ENCODE measurements at regions not wholly inside any gene's neighbourhood (a gene's known extent, or its start where the extent isn't known, plus 50 kb on each side); places are given as distances from the start of the nearest gene placed in this dataset.

DNA sequence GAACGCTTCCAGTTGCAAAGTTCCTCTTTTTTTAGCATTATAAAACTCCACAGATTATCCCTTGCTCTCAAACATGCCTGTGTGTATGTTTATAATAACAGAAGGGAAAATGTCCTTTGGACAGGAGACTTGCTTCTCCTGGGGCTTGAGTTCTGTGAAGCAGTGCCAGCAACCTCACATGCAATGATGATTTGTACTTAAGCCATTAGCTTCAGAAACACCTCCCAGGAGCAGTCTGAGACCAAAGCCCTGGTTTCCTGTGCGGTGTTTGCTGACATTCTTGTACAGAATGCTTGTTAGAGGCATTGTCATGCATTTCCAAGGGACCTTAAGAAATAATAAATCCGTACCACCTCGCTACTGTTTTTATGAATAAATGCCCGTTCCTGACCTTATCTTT lies 752.8 kb downstream of the CBLN4 start:
- H3K36me3 ChIP-seq: no peaks in the 10 kb centered on the region
- WGBS: 39% methylated on average over 5 of the region's 5 CpGs
- H3K4me1 ChIP-seq (replicated peaks): no peaks in the 10 kb centered on the region
- intact Hi-C loops (cut with DNase I): no loop called here
- H3K27ac ChIP-seq: no peak overlapping the region
- H3K9me3 ChIP-seq: no peaks in the 10 kb centered on the region
- TF ChIP-seq, protein P1, sequence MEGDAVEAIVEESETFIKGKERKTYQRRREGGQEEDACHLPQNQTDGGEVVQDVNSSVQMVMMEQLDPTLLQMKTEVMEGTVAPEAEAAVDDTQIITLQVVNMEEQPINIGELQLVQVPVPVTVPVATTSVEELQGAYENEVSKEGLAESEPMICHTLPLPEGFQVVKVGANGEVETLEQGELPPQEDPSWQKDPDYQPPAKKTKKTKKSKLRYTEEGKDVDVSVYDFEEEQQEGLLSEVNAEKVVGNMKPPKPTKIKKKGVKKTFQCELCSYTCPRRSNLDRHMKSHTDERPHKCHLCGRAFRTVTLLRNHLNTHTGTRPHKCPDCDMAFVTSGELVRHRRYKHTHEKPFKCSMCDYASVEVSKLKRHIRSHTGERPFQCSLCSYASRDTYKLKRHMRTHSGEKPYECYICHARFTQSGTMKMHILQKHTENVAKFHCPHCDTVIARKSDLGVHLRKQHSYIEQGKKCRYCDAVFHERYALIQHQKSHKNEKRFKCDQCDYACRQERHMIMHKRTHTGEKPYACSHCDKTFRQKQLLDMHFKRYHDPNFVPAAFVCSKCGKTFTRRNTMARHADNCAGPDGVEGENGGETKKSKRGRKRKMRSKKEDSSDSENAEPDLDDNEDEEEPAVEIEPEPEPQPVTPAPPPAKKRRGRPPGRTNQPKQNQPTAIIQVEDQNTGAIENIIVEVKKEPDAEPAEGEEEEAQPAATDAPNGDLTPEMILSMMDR (IDR thresholded peaks at IDR 0.05): no peak
- TF ChIP-seq POLR2A (IDR thresholded peaks at IDR 0.05): no peak
- TF ChIP-seq POLR2AphosphoS5 (IDR thresholded peaks at IDR 0.05): no peak
- no peaks in the 10 kb centered on the region for H3K27me3 ChIP-seq (replicated peaks; ENCODE audit: insufficient read depth)
- DNase-seq (ENCODE audit: low spot score): no peak
- H3K4me3 ChIP-seq: no peak overlapping the region

DNA sequence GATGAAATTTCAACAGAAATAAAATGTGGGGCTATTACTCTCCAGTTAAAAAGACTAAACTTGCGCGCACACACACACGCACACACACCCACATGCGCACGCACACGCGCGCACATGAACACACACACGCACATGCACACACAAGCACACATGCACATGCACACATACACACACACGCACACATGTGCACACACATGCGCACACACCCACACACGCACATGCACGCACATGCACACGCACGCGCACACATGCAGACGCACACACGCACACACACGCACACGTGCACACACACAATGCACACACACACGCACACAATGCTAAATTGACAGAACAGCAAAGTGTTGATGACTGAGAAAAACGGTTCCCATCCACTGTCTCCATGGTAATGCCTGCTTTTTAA lies 754.1 kb downstream of the CBLN4 start:
- intact Hi-C loops (cut with DNase I): no loop called here
- no peak overlapping the region for H3K4me3 ChIP-seq
- no peaks in the 10 kb centered on the region for H3K9me3 ChIP-seq
- H3K36me3 ChIP-seq: no peaks in the 10 kb centered on the region
- no peaks in the 10 kb centered on the region for H3K4me1 ChIP-seq (replicated peaks)
- no peak for DNase-seq (ENCODE audit: low spot score)
- H3K27me3 ChIP-seq (replicated peaks; ENCODE audit: insufficient read depth): no peaks in the 10 kb centered on the region
- 88% methylated on average over 21 of the region's 22 CpGs for whole genome bisulfite sequencing
- no peak for TF ChIP-seq POLR2AphosphoS5 (IDR thresholded peaks at IDR 0.05)
- TF ChIP-seq, protein P1 (IDR thresholded peaks at IDR 0.05): no peak
- no peak for TF ChIP-seq POLR2A (IDR thresholded peaks at IDR 0.05)
- no peak overlapping the region for H3K27ac ChIP-seq

DNA sequence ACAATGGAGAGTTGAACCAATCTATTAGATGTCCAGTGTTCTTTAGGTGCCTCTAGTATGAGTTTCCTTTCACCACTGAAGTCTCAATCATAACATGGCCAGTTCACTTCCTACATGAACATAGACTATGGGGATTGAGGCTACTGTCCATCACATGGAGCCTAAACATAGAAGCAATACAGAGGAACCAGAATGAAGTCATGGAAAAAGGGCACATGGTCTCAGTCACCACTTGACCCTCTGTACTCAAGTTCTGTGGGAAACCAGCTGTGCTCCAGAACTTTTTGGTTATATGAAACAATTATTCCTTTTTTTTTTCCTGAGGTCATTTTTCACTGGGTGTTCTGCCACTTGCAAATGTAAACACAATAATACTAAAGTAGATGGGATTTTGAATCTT lies 762.5 kb downstream of the CBLN4 start:
- intact Hi-C loops (cut with DNase I): no loop called here
- DNase-seq (ENCODE audit: low spot score): no peak

DNA sequence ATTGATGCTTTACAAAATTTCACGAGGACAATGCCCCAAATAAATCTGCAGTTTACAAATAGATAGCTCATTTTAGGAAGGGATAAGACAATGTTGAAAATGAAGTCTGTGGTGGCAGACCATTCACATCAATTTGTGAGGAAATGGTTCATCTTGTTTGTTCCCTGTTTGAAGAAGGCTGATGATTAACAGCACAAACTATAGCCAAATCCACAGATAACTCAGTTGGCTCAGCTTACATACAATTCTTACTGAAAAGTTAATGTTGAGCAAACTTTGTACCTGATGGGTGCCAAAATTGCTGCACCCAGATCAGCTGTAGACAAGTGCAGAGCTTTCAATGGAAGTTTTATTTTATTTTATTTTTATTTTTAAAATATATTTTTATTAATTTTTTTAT lies 763.9 kb downstream of the DOK5 start:
- DNase-seq (ENCODE audit: low spot score): no peak
- Histone ChIP-seq H3K27me3 (replicated peaks; ENCODE audit: insufficient read depth) (no peaks in the 10 kb centered on the region), H3K36me3 (no peaks in the 10 kb centered on the region), H3K27ac (no peak overlapping the region), H3K4me3 (no peak overlapping the region), H3K4me1 (replicated peaks) (no peaks in the 10 kb centered on the region), H3K9me3 (no peaks in the 10 kb centered on the region)
- intact Hi-C loops (cut with DNase I): no loop called here
- TF ChIP-seq POLR2AphosphoS5 (IDR thresholded peaks at IDR 0.05) (no peak), POLR2A (IDR thresholded peaks at IDR 0.05) (no peak)
- TF ChIP-seq, protein P1 (IDR thresholded peaks at IDR 0.05): no peak
- WGBS: 35% methylated on average over 1 of the region's 1 CpG

More for the DNA sequence above, 762.5 kb downstream of the CBLN4 start:
- Histone ChIP-seq H3K27ac (no peak overlapping the region), H3K36me3 (no peaks in the 10 kb centered on the region), H3K4me1 (replicated peaks) (no peaks in the 10 kb centered on the region), H3K4me3 (no peak overlapping the region), H3K27me3 (replicated peaks; ENCODE audit: insufficient read depth) (no peaks in the 10 kb centered on the region), H3K9me3 (no peaks in the 10 kb centered on the region)
- TF ChIP-seq POLR2A (IDR thresholded peaks at IDR 0.05) (no peak), POLR2AphosphoS5 (IDR thresholded peaks at IDR 0.05) (no peak)
- TF ChIP-seq, protein P1 (IDR thresholded peaks at IDR 0.05): no peak

DNA sequence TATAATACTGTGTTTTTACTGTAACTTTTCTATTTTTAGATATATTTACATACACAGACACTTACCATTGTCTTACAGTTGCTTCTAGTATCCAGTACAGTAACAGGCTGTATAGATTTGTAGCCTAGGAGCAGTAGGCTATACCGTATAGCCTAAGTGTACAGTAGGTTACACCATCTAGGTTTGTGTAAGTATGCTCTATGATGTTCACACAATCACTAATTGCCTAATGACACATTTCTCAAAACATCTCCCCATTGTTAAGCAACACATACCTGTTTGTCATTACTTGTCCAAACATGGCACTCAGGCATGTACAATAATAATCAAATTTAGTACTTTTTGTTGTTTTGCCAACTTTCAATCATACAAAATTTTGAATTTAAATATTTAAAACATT lies 757.3 kb downstream of the DOK5 start:
- H3K9me3 ChIP-seq: no peaks in the 10 kb centered on the region
- intact Hi-C loops (cut with DNase I): no loop called here
- no peak for DNase-seq (ENCODE audit: low spot score)
- H3K4me1 ChIP-seq (replicated peaks): no peaks in the 10 kb centered on the region
- H3K4me3 ChIP-seq: no peak overlapping the region
- no peak overlapping the region for H3K27ac ChIP-seq
- H3K36me3 ChIP-seq: no peaks in the 10 kb centered on the region
- TF ChIP-seq, protein P1 (IDR thresholded peaks at IDR 0.05): no peak
- TF ChIP-seq POLR2AphosphoS5 (IDR thresholded peaks at IDR 0.05) (no peak), POLR2A (IDR thresholded peaks at IDR 0.05) (no peak)
- 92% methylated on average over 1 of the region's 1 CpG for WGBS
- H3K27me3 ChIP-seq (replicated peaks; ENCODE audit: insufficient read depth): no peaks in the 10 kb centered on the region

All from prostate gland (tissue), 2 donors.